Stimulated activated CD4-positive, alpha-beta T cell treated with anti-CD3 and anti-CD28 coated beads, Interleukin-12 subunit alpha, Interleukin-12 subunit beta, amount 100 ng/mL, for 4 hours (primary cell): ENCODE measurements at regions not wholly inside any gene's neighbourhood (a gene's known extent, or its start where the extent isn't known, plus 50 kb on each side); places are given as distances from the start of the nearest gene placed in this dataset.

ENCODE experiments used
- DNase-seq: peaks from one replicate; pipeline ENCODE4 v3.0.0-alpha.2; 2020

DNA sequence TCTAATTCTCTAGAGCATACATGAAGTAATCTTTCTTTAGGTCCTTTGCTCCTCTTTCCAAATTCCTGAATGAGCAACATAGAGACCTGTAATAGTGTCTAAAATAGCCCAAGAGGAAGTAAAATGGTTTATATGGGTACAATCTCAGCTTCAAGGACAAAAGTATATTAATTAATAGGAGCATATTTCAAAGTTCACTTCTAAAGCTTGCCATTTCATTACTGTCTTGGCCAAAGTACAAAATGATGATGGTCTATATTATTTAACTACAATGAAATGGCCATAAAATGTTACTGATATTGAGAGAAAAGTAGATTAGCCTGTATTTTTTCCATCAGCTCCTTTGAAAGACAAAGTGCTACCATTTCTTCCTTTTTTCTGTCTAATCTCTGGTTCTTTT, 410.4 kb upstream of the NOVA1 start:
- no peak for DNase-seq

DNA sequence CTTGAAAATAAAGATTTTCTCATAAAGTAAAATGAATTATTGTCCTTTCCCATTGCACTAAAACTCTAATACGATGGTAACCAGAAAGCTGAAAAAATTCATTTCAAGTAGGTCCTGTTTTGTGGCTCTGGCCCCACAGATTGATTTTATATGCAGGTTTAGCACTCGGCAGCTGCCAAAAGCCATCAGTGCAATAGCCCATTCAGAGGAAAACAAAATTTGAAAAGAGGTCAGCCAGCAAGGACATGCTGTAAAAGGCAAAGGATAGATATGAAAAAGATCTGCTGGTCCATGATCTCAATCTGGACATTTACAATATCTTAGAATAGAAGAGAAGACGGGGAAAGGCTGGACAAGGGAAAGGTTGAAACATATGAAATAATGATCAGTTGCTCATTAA, 414.8 kb upstream of the NOVA1 start:
- no peak for DNase-seq

DNA sequence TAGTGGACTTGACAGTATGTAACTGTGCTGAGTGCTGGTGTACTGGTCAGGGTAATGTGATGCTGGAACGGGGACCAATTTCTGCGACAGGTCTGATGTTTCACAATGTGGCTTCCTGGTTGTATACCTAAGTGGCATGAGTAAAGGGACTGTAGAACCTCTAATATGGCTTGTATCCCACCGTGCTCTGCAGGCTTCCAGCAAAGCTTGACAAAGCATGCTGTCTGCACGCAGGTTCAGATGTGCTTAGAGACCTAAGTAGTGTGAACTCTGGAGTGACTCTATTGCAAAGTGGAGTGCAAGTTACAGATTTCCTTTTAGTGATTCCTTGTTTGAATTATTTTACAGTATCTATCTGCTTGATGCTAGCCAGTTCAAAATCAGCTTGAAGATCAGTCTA, 415.8 kb upstream of the NOVA1 start:
- no peak for DNase-seq

- no peak for DNase-seq
Measured at GRCh38 chr14:27015065-27015464, 417.2 kb upstream of the NOVA1 start.

- DNase-seq: no peak
Measured at GRCh38 chr14:27025648-27026047, 427.8 kb upstream of the NOVA1 start.

GRCh38 chr14:27026097-27026496, 428.3 kb upstream of the NOVA1 start:
- no peak for DNase-seq

DNA sequence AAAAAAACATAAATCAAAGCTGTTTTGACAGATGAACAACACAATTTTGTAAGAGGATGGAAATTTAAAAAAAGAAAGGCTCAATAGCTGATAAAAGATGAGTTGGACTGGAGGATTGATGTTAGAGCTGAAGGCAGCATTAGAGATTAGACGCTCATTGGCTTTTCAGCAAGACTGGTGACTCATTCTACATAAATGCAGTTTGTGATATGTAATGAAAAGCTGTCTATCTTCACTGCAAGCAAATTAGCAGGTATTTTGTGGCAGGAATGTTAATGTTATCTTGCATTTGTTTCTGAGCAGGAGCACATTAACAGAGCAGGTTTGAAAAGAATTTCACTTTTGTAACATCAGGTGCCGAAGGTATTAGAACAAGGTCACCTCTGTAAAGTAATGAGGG, 442.7 kb upstream of the NOVA1 start:
- DNase-seq: no peak

- DNase-seq: no peak
Measured at GRCh38 chr14:27049701-27050100, 451.9 kb upstream of the NOVA1 start.

DNA sequence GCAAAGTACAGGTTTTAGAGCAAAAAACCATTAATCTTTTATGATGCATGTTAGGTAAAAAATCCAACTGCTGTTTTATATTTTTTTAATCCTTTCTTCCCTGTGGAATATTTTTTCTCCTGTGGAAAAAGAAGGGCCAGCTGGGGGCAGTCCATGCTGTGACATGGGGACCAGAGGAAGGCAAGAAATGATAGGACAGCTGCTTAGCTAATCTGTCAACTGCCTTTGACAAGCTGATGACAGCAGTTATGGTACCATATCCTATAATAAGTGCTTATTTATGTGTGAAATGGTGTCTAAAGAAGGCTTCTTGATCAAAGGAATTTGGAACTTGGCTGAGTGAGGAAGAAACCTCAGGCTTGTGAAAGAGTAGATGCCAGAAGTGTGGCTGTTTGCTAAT, 452.4 kb upstream of the NOVA1 start:
- DNase-seq: no peak

GRCh38 chr14:27056586-27056985, 458.8 kb upstream of the NOVA1 start:
- DNase-seq: no peak

- no peak for DNase-seq
Measured at GRCh38 chr14:27061299-27061698, 463.5 kb upstream of the NOVA1 start.

GRCh38 chr14:27063959-27064358, 466.1 kb upstream of the NOVA1 start:
- no peak for DNase-seq

- no peak for DNase-seq
Measured at GRCh38 chr14:27065886-27066285, 468.1 kb upstream of the NOVA1 start.

DNA sequence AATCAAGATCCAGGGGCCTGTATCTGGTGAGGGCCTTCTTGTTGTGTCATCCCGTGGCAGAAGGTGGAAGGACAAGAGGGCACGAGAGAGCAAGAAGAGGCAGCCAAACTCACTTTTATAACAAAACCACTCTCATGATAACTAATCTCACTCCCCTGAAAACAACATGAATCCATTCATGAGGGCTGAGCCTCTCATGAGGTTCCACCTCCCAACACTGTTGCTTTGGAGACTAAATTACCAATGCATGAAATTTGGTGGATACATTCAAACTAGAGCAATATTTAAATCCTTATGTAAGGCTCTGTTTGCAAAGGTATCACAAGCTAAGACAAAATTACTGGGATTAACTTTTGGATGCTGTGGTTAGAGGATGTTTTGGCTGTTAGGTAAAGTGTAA, 470.1 kb upstream of the NOVA1 start:
- no peak for DNase-seq

DNA sequence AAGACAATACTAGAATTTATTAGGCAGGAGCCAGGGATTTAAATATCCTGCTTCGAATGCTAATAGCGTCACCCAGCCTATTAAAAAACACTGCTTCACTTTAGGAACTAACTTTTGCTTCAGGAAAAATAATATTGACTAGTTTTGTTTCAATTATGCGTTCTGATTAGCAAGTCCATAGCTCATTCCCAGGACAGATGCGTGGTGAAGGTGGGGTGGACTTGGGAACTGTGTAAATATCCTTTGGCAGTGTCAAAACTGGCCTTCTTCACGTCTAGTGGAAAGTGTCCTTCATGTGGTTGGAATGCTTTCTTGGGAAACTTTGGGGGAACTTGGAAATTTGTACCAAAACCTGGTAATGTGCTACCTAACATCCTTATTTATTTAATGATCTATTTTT, 474.8 kb upstream of the NOVA1 start:
- DNase-seq: no peak

DNA sequence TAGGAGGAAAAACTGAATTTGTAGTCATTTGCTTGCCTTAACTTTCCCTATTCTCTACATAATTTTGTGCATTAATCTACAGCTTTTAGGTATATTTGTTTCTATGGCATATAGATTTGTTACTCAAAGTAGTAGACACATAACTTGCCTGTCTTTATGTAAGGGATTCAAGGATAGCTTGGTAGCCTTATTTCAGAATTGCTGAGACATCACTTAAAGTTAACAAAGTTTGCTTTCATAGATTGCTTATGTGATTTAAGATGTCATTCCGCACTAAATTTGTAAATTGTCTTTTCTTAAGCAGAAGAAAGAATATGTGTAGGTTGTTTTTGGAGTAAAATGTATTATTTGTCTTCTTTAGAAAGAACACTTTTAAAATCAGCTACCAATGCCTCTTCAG, 477.7 kb upstream of the NOVA1 start:
- DNase-seq: no peak

DNA sequence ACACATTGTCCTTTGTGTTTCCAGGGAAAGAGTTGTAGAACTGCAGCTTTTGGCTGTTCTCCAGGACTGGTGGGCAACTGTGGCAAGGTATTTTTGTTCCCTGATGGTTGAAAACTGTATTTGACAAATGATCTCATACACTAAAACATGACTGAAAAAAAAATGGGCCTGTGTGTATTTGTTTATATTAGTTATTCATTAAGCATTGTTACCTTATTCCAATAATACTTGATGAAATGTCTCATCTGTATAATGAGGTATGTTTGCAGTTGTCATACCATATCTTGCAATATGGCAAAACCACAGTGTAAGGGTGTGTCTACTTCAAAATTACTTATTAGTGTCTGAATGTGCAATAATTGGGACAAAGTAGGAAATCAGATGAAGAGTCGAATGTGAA, 479.4 kb upstream of the NOVA1 start:
- no peak for DNase-seq

GRCh38 chr14:27077710-27078109, 479.9 kb upstream of the NOVA1 start:
- DNase-seq: no peak

- no peak for DNase-seq
Measured at GRCh38 chr14:27078191-27078590, 480.4 kb upstream of the NOVA1 start.

DNA sequence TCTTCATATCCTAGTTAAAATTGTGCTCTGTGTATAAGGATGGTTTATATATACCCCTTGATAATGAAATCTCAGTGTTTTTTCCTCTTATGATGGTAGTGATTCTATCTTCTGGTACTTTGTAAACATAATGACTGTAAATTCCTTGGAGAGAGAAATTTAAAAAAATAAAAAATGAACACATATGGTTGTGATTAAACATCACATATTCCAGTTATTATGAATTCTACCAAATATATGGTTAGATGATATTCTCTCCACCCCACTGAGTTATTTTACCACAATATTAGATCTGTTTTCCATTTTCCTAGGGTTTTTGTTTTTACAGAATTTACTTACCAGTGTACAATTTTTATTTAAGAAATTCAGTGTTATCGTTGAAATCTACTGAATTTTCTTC, 481.9 kb upstream of the NOVA1 start:
- no peak for DNase-seq

- DNase-seq: no peak
Measured at GRCh38 chr14:27085500-27085899, 487.7 kb upstream of the NOVA1 start.

- no peak for DNase-seq
Measured at GRCh38 chr14:27090716-27091115, 492.9 kb upstream of the NOVA1 start.

GRCh38 chr14:27091973-27092372, 494.1 kb upstream of the NOVA1 start:
- no peak for DNase-seq

- DNase-seq: no peak
Measured at GRCh38 chr14:27096091-27096490, 498.3 kb upstream of the NOVA1 start.

- no peak for DNase-seq
Measured at GRCh38 chr14:27098451-27098850, 500.6 kb upstream of the NOVA1 start.

DNA sequence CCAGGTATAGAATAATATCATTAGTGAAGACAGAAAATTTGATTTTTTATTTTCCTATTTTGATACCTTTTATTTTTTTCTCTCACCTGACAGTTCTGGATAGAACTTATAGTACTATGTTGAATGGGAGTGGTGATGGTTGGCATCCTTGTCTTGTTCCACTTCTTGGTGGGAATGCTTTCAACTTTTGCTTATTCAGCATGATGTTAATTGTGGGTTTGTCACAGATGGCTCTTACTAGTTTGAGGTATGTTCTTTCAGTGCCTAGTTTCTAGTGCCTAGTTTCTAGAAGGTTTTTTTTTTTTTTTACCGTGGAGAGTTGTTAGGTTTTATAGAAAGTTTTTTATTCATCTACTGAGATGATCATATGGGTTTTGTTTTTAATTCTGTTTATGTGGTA, 516.3 kb upstream of the NOVA1 start:
- DNase-seq: no peak
